GM23338 (cell line): ENCODE measurements at regions not wholly inside any gene's neighbourhood (a gene's known extent, or its start where the extent isn't known, plus 50 kb on each side); places are given as distances from the start of the nearest gene placed in this dataset.

Experiments used
- CREB1 ChIP-seq: fragments of 250-450 bp; sonication (Bioruptor Pico); IDR thresholded peaks from 2 replicates; pipeline ENCODE4 v1.5.0; 2020; ENCODE audit warnings: low read depth, mild to moderate bottlenecking, moderate library complexity
- EZH2 ChIP-seq: fragments of 200-600 bp; sonication (generic); IDR thresholded peaks from one replicate; pipeline ENCODE4 v1.8.0; 2017; ENCODE audit warnings: antibody characterized with exemption, mild to moderate bottlenecking, low read depth; ENCODE audit not compliant: unreplicated experiment
- EZH2phosphoT487 ChIP-seq: fragments of 200-600 bp; sonication (generic); IDR thresholded peaks from one replicate; pipeline ENCODE4 v1.8.1; 2018; ENCODE audit warnings: antibody characterized with exemption; ENCODE audit not compliant: unreplicated experiment
- JUNB ChIP-seq: IDR thresholded peaks from one replicate; pipeline ENCODE4 v1.6.1; 2016; ENCODE audit warnings: antibody characterized with exemption; ENCODE audit not compliant: unreplicated experiment
- NANOG ChIP-seq: IDR thresholded peaks from 2 replicates; pipeline ENCODE4 v1.6.1; 2016; ENCODE audit warnings: antibody characterized with exemption, borderline replicate concordance
- POLR2AphosphoS5 ChIP-seq: IDR thresholded peaks from 2 replicates; pipeline ENCODE4 v1.6.1; 2016; ENCODE audit warnings: antibody characterized with exemption, low read depth
- ZNF114 ChIP-seq: fragments of 250-450 bp; sonication (Bioruptor Pico); IDR thresholded peaks from 2 replicates; pipeline ENCODE4 v1.5.0; 2020; ENCODE audit warnings: mild to moderate bottlenecking, moderate library complexity
- TF ChIP-seq, protein P1 (sequence below), 2 experiments: fragments of 200-600 bp in 1 of 2; sonication (generic) in 1 of 2; conservative IDR thresholded peaks; 2 replicates each; pipeline versions ENCODE4 v1.5.1 to v1.6.1; 2016 to 2017; ENCODE audit warnings: antibody characterized with exemption in 2 of 2, low read depth in 2 of 2, mild to moderate bottlenecking in 2 of 2, moderate library complexity in 1 of 2
- TF ChIP-seq, protein P2 (sequence below): IDR thresholded peaks from one replicate; pipeline ENCODE4 v1.6.1; 2018; ENCODE audit warnings: antibody characterized with exemption; ENCODE audit not compliant: unreplicated experiment

GRCh38 chr10:123614888-123615287 is 51.3 kb upstream of the GPR26 start:
- TF ChIP-seq POLR2AphosphoS5 (no peak), EZH2phosphoT487 (no peak), EZH2 (no peak), CREB1 (peak; percentile 47; the same call in 1 of the 2 replicates), JUNB (no peak), ZNF114 (CRISPR knock-in tag) (no peak), NANOG (no peak)
- TF ChIP-seq, protein P1, sequence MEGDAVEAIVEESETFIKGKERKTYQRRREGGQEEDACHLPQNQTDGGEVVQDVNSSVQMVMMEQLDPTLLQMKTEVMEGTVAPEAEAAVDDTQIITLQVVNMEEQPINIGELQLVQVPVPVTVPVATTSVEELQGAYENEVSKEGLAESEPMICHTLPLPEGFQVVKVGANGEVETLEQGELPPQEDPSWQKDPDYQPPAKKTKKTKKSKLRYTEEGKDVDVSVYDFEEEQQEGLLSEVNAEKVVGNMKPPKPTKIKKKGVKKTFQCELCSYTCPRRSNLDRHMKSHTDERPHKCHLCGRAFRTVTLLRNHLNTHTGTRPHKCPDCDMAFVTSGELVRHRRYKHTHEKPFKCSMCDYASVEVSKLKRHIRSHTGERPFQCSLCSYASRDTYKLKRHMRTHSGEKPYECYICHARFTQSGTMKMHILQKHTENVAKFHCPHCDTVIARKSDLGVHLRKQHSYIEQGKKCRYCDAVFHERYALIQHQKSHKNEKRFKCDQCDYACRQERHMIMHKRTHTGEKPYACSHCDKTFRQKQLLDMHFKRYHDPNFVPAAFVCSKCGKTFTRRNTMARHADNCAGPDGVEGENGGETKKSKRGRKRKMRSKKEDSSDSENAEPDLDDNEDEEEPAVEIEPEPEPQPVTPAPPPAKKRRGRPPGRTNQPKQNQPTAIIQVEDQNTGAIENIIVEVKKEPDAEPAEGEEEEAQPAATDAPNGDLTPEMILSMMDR (conservative IDR thresholded peaks at IDR 0.05; ENCODE audit: low read depth in 2 of 2), result no peak
- TF ChIP-seq, protein P2, sequence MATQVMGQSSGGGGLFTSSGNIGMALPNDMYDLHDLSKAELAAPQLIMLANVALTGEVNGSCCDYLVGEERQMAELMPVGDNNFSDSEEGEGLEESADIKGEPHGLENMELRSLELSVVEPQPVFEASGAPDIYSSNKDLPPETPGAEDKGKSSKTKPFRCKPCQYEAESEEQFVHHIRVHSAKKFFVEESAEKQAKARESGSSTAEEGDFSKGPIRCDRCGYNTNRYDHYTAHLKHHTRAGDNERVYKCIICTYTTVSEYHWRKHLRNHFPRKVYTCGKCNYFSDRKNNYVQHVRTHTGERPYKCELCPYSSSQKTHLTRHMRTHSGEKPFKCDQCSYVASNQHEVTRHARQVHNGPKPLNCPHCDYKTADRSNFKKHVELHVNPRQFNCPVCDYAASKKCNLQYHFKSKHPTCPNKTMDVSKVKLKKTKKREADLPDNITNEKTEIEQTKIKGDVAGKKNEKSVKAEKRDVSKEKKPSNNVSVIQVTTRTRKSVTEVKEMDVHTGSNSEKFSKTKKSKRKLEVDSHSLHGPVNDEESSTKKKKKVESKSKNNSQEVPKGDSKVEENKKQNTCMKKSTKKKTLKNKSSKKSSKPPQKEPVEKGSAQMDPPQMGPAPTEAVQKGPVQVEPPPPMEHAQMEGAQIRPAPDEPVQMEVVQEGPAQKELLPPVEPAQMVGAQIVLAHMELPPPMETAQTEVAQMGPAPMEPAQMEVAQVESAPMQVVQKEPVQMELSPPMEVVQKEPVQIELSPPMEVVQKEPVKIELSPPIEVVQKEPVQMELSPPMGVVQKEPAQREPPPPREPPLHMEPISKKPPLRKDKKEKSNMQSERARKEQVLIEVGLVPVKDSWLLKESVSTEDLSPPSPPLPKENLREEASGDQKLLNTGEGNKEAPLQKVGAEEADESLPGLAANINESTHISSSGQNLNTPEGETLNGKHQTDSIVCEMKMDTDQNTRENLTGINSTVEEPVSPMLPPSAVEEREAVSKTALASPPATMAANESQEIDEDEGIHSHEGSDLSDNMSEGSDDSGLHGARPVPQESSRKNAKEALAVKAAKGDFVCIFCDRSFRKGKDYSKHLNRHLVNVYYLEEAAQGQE, result peak; percentile 99
